H1 (cell line): ENCODE measurements at regions not wholly inside any gene's neighbourhood (a gene's known extent, or its start where the extent isn't known, plus 50 kb on each side); places are given as distances from the start of the nearest gene placed in this dataset.

Experiments
- CTCF ChIA-PET: fragments of 300-600 bp; sonication (Branson Sonifier 250); formaldehyde crosslinking; loops from one replicate; lab custom pipeline; 2021; ENCODE audit not compliant: partially characterized antibody; lab: Charles Lee
- POLR2A ChIA-PET: fragments of 300-600 bp; sonication (Branson Sonifier 250); formaldehyde crosslinking; loops from one replicate; lab custom pipeline; 2021; ENCODE audit warnings: inconsistent platforms; ENCODE audit not compliant: partially characterized antibody; lab: Charles Lee
- DNase-seq, 2 experiments: peaks; one replicate each; pipeline versions ENCODE4 v3.0.0 to v3.0.0-alpha.2; 2010 to 2022; ENCODE audit warnings: low spot score in 2 of 2, low read depth in 1 of 2, mixed read lengths in 1 of 2
- FAIRE-seq: peaks from 2 replicates; lab custom pipeline; 2011; peaks lifted over from hg19 to GRCh38; lab: Jason Lieb, UNC
- H2AFZ ChIP-seq: 2 replicates; pipeline ENCODE4 v1.8.1; 2012; ENCODE audit warnings: low read length, inconsistent platforms
- H2AK5ac ChIP-seq: 2 replicates; pipeline ENCODE4 v1.6.1; 2013; ENCODE audit warnings: low read depth, low read length
- H2BK120ac ChIP-seq: replicated peaks from 2 replicates; pipeline ENCODE3; 2013; ENCODE audit warnings: low read depth, low read length, inconsistent platforms
- H2BK12ac ChIP-seq: 2 replicates; pipeline ENCODE4 v1.6.1; 2013; ENCODE audit warnings: low read depth, low read length
- H2BK15ac ChIP-seq: 2 replicates; pipeline ENCODE4 v1.6.1; 2013; ENCODE audit warnings: low read length
- H2BK20ac ChIP-seq: 2 replicates; pipeline ENCODE4 v1.6.1; 2013; ENCODE audit warnings: low read length
- H2BK5ac ChIP-seq: 2 replicates; pipeline ENCODE4 v1.6.1; 2013; ENCODE audit warnings: low read depth, low read length
- H3K14ac ChIP-seq: 2 replicates; pipeline ENCODE4 v1.6.1; 2013; ENCODE audit warnings: inconsistent platforms; ENCODE audit not compliant: insufficient read length
- H3K18ac ChIP-seq: 2 replicates; pipeline ENCODE4 v1.6.1; 2013; ENCODE audit warnings: low read length; ENCODE audit errors: extremely low read depth
- H3K23ac ChIP-seq: 2 replicates; pipeline ENCODE4 v1.6.1; 2013; ENCODE audit warnings: inconsistent platforms; ENCODE audit not compliant: insufficient read length
- H3K23me2 ChIP-seq: 2 replicates; pipeline ENCODE4 v1.6.1; 2013; ENCODE audit warnings: low read depth, low read length
- H3K27ac ChIP-seq: 2 replicates; pipeline ENCODE4 v1.6.1; 2011; ENCODE audit warnings: low read depth, low read length, inconsistent platforms
- H3K27me3 ChIP-seq, 4 experiments: replicated peaks in 1 of 4; 1 replicate in 1 of 4; 2 replicates in 3 of 4; pipeline versions ENCODE4 v1.6.1 to v1.8.1; 2011 to 2013; ENCODE audit warnings: low read length in 3 of 4, mild to moderate bottlenecking in 3 of 4, inconsistent platforms in 2 of 4, mixed read lengths in 2 of 4, moderate library complexity in 1 of 4; ENCODE audit not compliant: control insufficient read depth in 3 of 4, insufficient read depth in 3 of 4; ENCODE audit errors: extremely low read depth in 1 of 4
- H3K36me3 ChIP-seq, 4 experiments: 2 replicates each; pipeline versions ENCODE4 v1.6.1 to v1.8.1; 2011 to 2013; ENCODE audit warnings: mild to moderate bottlenecking in 4 of 4, low read length in 3 of 4, moderate library complexity in 2 of 4, control low read depth in 1 of 4, inconsistent platforms in 1 of 4; ENCODE audit not compliant: insufficient read depth in 4 of 4, control insufficient read depth in 2 of 4
- H3K4ac ChIP-seq: replicated peaks from 2 replicates; pipeline ENCODE3; 2013; ENCODE audit warnings: low read length, low read depth, mixed read lengths, inconsistent platforms; ENCODE audit not compliant: insufficient read length
- H3K4me1 ChIP-seq, 4 experiments: replicated peaks in 1 of 4; 1 replicate in 1 of 4; 2 replicates in 3 of 4; pipeline versions ENCODE4 v1.6.1 to v1.8.1; 2011 to 2013; ENCODE audit warnings: low read length in 3 of 4, inconsistent platforms in 2 of 4, mixed read lengths in 1 of 4; ENCODE audit not compliant: insufficient read depth in 4 of 4, control insufficient read depth in 3 of 4
- H3K4me2 ChIP-seq, 2 experiments: 2 replicates each; pipeline versions ENCODE4 v1.6.1 to v1.8.1; 2011 to 2013; ENCODE audit warnings: low read depth in 2 of 2, low read length in 2 of 2, control low read depth in 1 of 2, inconsistent platforms in 1 of 2, mild to moderate bottlenecking in 1 of 2; ENCODE audit not compliant: insufficient read depth in 1 of 2
- H3K4me3 ChIP-seq, 4 experiments: fragments of 200-600, 300-600 bp in 1 of 4; sonication (generic), shearing (Covaris generic), sonication (Bioruptor Twin) in 1 of 4; 2 replicates each; pipeline versions ENCODE4 v1.5.1 to v1.8.1; 2011 to 2016; ENCODE audit warnings: low read length in 4 of 4, low read depth in 3 of 4, control low read depth in 2 of 4, inconsistent platforms in 2 of 4, mild to moderate bottlenecking in 2 of 4, mixed read lengths in 1 of 4, moderate library complexity in 1 of 4; ENCODE audit not compliant: insufficient read depth in 2 of 4; ENCODE audit errors: extremely low read depth in 1 of 4
- H3K56ac ChIP-seq: replicated peaks from 2 replicates; pipeline ENCODE3; 2013; ENCODE audit warnings: low read depth, mild to moderate bottlenecking, mixed read lengths, low read length, inconsistent platforms; ENCODE audit not compliant: insufficient read length
- H3K79me1 ChIP-seq: 2 replicates; pipeline ENCODE4 v1.6.1; 2013; ENCODE audit warnings: low read depth, low read length, control low read depth
- H3K79me2 ChIP-seq, 2 experiments: 2 replicates each; pipeline versions ENCODE4 v1.6.1 to v1.8.1; 2012 to 2013; ENCODE audit warnings: low read length in 2 of 2, mild to moderate bottlenecking in 2 of 2, inconsistent platforms in 1 of 2; ENCODE audit not compliant: insufficient read depth in 2 of 2, control insufficient read depth in 1 of 2
- H3K9ac ChIP-seq, 4 experiments: replicated peaks in 1 of 4; 1 replicate in 1 of 4; 2 replicates in 3 of 4; pipeline versions ENCODE4 v1.6.1 to v1.8.1; 2011 to 2013; ENCODE audit warnings: low read depth in 3 of 4, low read length in 3 of 4, control low read depth in 2 of 4, mild to moderate bottlenecking in 2 of 4, moderate library complexity in 2 of 4, inconsistent platforms in 1 of 4; ENCODE audit errors: extremely low read depth in 1 of 4
- H3K9me3 ChIP-seq, 2 experiments: 2 replicates each; pipeline versions ENCODE4 v1.6.1 to v1.8.1; 2012 to 2013; ENCODE audit warnings: mild to moderate bottlenecking in 2 of 2, moderate library complexity in 2 of 2, control low read depth in 1 of 2, inconsistent platforms in 1 of 2, low read depth in 1 of 2, low read length in 1 of 2, mixed read lengths in 1 of 2; ENCODE audit not compliant: insufficient read depth in 2 of 2
- H4K20me1 ChIP-seq, 2 experiments: replicated peaks in 1 of 2; 2 replicates each; pipeline versions ENCODE3 to v1.8.1; 2011 to 2013; ENCODE audit warnings: inconsistent platforms in 2 of 2, low read length in 2 of 2, mild to moderate bottlenecking in 1 of 2; ENCODE audit not compliant: insufficient read depth in 2 of 2, control insufficient read depth in 1 of 2
- H4K5ac ChIP-seq: 2 replicates; pipeline ENCODE4 v1.6.1; 2013; ENCODE audit warnings: low read length, low read depth, mixed read lengths, inconsistent platforms; ENCODE audit not compliant: insufficient read length
- H4K8ac ChIP-seq: 2 replicates; pipeline ENCODE4 v1.8.0; 2013; ENCODE audit warnings: mild to moderate bottlenecking, moderate library complexity, low read length, inconsistent platforms; ENCODE audit not compliant: insufficient read depth; ENCODE audit errors: extremely low read depth
- H4K91ac ChIP-seq: replicated peaks from 2 replicates; pipeline ENCODE3; 2013; ENCODE audit warnings: low read length, mixed read lengths, inconsistent platforms; ENCODE audit not compliant: insufficient read length
- ASH2L ChIP-seq: fragments of 200-600, 300-600 bp; sonication (generic); IDR thresholded peaks from one replicate; pipeline ENCODE4 v1.7.1; 2017; ENCODE audit warnings: low read length
- ATF2 ChIP-seq: IDR thresholded peaks from 2 replicates; pipeline ENCODE4 v1.6.1; 2012; ENCODE audit warnings: low read length, inconsistent platforms
- CEBPB ChIP-seq: IDR thresholded peaks from 2 replicates; pipeline ENCODE4 v1.6.1; 2012; ENCODE audit warnings: low read depth, low read length
- CREB1 ChIP-seq: IDR thresholded peaks from 2 replicates; pipeline ENCODE4 v1.6.1; 2012; ENCODE audit warnings: inconsistent platforms
- GABPA ChIP-seq: IDR thresholded peaks from 2 replicates; pipeline ENCODE4 v1.6.1; 2011; ENCODE audit warnings: mild to moderate bottlenecking, low read length, moderate library complexity, borderline replicate concordance; ENCODE audit not compliant: insufficient read depth
- HDAC2 ChIP-seq, 2 experiments: fragments of 300-600 bp in 1 of 2; sonication (generic) in 1 of 2; IDR thresholded peaks; 2 replicates each; pipeline ENCODE4 v1.6.1; 2011 to 2012; ENCODE audit warnings: low read depth in 2 of 2, low read length in 2 of 2, mild to moderate bottlenecking in 2 of 2, moderate library complexity in 2 of 2, borderline replicate concordance in 1 of 2, inconsistent platforms in 1 of 2
- HDAC6 ChIP-seq: IDR thresholded peaks from one replicate; pipeline ENCODE4 v1.7.1; 2012; ENCODE audit warnings: low read depth, mild to moderate bottlenecking, inconsistent platforms, low read length, moderate library complexity
- KDM4A ChIP-seq: IDR thresholded peaks from one replicate; pipeline ENCODE4 v1.7.1; 2012; ENCODE audit warnings: low read depth, mild to moderate bottlenecking, moderate library complexity, low read length, inconsistent platforms; ENCODE audit not compliant: severe bottlenecking
- NANOG ChIP-seq: IDR thresholded peaks from 2 replicates; pipeline ENCODE4 v1.6.1; 2011; ENCODE audit warnings: low read length, low read depth, mild to moderate bottlenecking, inconsistent platforms; ENCODE audit not compliant: insufficient read depth, poor library complexity, severe bottlenecking
- SIX5 ChIP-seq: IDR thresholded peaks from 2 replicates; pipeline ENCODE4 v1.6.1; 2011; ENCODE audit warnings: mild to moderate bottlenecking, low read depth, low read length
- SP1 ChIP-seq: IDR thresholded peaks from 2 replicates; pipeline ENCODE4 v1.6.1; 2011; ENCODE audit warnings: low read depth, low read length
- TBP ChIP-seq: IDR thresholded peaks from 2 replicates; pipeline ENCODE4 v1.6.1; 2011; ENCODE audit warnings: low read depth, low read length, improper control_type of control experiment
- TCF12 ChIP-seq: IDR thresholded peaks from 2 replicates; pipeline ENCODE4 v1.6.1; 2011; ENCODE audit warnings: low read depth, mild to moderate bottlenecking, low read length
- ZNF274 ChIP-seq: IDR thresholded peaks from 2 replicates; pipeline ENCODE4 v1.7.0; 2012; ENCODE audit warnings: low read length, borderline replicate concordance; ENCODE audit errors: extremely low read depth
- WGBS, 2 experiments: shearing (Covaris generic) in 1 of 2; methylation state at CpG; one replicate each; pipeline versions ENCODE4 v1.1.6 to v1.1.7; 2013 to 2015; ENCODE audit warnings: low lambda C conversion rate in 2 of 2, mixed read lengths in 2 of 2, inconsistent platforms in 1 of 2, low coverage in 1 of 2, missing lambda C conversion rate in 1 of 2; ENCODE audit not compliant: insufficient replicate concordance in 2 of 2, insufficient coverage in 1 of 2, insufficient read length in 1 of 2; ENCODE audit errors: extremely low coverage in 1 of 2, missing lambda C conversion rate in 1 of 2; 5-methylcytosine and 5-hydroxymethylcytosine counted together

GRCh38 chr4:101621120-101621519 is 169.4 kb upstream of the BANK1 start:
- Histone ChIP-seq H3K9ac (no peak overlapping the region), H2BK120ac (no peak overlapping the region), H4K20me1 (no peaks in the 10 kb centered on the region), H2BK5ac (no peak overlapping the region), H3K27ac (no peak overlapping the region), H2BK12ac (no peak overlapping the region), H2AK5ac (no peak overlapping the region), H3K23me2 (no peaks in the 10 kb centered on the region), H3K36me3 (no peaks in the 10 kb centered on the region), H4K91ac (no peak overlapping the region), H3K79me2 (no peaks in the 10 kb centered on the region), H3K79me1 (no peaks in the 10 kb centered on the region), H3K4me1 (no peaks in the 10 kb centered on the region), H4K8ac (no peak overlapping the region), H4K5ac (no peak overlapping the region), H3K56ac (no peak overlapping the region), H3K23ac (no peak overlapping the region), H2BK20ac (no peak overlapping the region), H3K4me2 (no peak overlapping the region), H3K9me3 (no peaks in the 10 kb centered on the region), H3K4me3 (no peak overlapping the region), H3K14ac (no peak overlapping the region), H3K27me3 (no peaks in the 10 kb centered on the region), H2BK15ac (no peak overlapping the region), H3K4ac (no peak overlapping the region), H3K18ac (no peak overlapping the region), H2AFZ (no peak overlapping the region)
- ChIA-PET POLR2A (no interaction called here), CTCF (no interaction called here)
- DNase-seq, result no peak
- no peak for FAIRE-seq
- 92% methylated on average over 2 of the region's 2 CpGs; no CpG with 5 or more reads in 1 of the 2 experiments for WGBS, 2 experiments
- TF ChIP-seq ZNF274 (no peak), CEBPB (no peak), TBP (no peak), ASH2L (no peak), TCF12 (no peak), CREB1 (no peak), GABPA (no peak), HDAC2 (IDR thresholded peaks at IDR 0.05; ENCODE audit: borderline replicate concordance in 1 of 2, low read depth in 2 of 2, low read length in 2 of 2) (no peak), SP1 (no peak), ATF2 (no peak), HDAC6 (no peak), KDM4A (no peak), NANOG (no peak), SIX5 (no peak)
